Lower leg skin (tissue), 3 donors: ENCODE measurements at regions not wholly inside any gene's neighbourhood (a gene's known extent, or its start where the extent isn't known, plus 50 kb on each side); places are given as distances from the start of the nearest gene placed in this dataset.

Source experiments
- POLR2A ChIP-seq, 2 donors: fragments of 450-650 bp; IDR thresholded peaks; one replicate each; pipeline ENCODE4 v1.6.1; 2016 to 2017; ENCODE audit warnings: antibody characterized with exemption in 2 of 2, mild to moderate bottlenecking in 1 of 2, moderate library complexity in 1 of 2
- TF ChIP-seq, protein P1 (sequence below), 3 donors: fragments of 450-650 bp; IDR thresholded peaks; one replicate each; pipeline ENCODE4 v1.5.1; 2016; ENCODE audit warnings: antibody characterized with exemption in 3 of 3, mild to moderate bottlenecking in 3 of 3, moderate library complexity in 2 of 3

DNA sequence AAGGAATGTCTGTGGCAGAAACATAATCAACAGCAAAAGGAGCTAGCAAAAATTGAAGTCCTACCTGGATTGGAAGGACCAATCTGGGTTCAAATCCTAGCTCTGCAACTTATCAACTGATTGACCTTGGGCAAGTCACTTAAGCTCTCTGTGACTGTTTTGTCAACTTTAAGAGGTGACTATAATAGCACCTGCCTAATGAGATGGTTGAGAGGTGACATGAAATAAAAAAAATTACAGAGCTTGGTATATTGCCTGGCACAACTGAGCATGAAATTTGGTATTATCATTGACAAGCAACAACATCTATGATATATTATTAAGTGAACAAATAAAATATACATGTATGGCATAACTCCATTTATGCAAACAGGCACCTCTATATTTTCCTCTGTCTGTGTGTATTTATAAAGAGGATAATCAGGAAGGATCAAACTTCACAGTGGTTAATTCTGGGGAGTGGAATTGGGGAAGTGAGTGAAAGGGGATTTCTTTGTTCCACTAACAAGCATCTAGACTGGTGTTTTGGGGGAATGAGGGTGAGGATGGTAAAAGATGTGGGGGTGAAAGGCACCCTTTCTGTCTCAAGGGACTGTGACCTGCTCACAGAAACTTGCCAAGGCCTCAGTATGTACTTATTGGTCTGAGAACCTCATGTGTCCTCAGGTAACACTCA lies 132.8 kb upstream of the SERTAD2 start:
- no peak for TF ChIP-seq POLR2A (IDR thresholded peaks at IDR 0.05)
- TF ChIP-seq, protein P1, sequence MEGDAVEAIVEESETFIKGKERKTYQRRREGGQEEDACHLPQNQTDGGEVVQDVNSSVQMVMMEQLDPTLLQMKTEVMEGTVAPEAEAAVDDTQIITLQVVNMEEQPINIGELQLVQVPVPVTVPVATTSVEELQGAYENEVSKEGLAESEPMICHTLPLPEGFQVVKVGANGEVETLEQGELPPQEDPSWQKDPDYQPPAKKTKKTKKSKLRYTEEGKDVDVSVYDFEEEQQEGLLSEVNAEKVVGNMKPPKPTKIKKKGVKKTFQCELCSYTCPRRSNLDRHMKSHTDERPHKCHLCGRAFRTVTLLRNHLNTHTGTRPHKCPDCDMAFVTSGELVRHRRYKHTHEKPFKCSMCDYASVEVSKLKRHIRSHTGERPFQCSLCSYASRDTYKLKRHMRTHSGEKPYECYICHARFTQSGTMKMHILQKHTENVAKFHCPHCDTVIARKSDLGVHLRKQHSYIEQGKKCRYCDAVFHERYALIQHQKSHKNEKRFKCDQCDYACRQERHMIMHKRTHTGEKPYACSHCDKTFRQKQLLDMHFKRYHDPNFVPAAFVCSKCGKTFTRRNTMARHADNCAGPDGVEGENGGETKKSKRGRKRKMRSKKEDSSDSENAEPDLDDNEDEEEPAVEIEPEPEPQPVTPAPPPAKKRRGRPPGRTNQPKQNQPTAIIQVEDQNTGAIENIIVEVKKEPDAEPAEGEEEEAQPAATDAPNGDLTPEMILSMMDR (IDR thresholded peaks at IDR 0.05): no peak
